H1 (cell line): ENCODE measurements at regions not wholly inside any gene's neighbourhood (a gene's known extent, or its start where the extent isn't known, plus 50 kb on each side); places are given as distances from the start of the nearest gene placed in this dataset.

ENCODE experiments used
- CTCF ChIA-PET: fragments of 300-600 bp; sonication (Branson Sonifier 250); formaldehyde crosslinking; loops from one replicate; lab custom pipeline; 2021; ENCODE audit not compliant: partially characterized antibody; lab: Charles Lee
- POLR2A ChIA-PET: fragments of 300-600 bp; sonication (Branson Sonifier 250); formaldehyde crosslinking; loops from one replicate; lab custom pipeline; 2021; ENCODE audit warnings: inconsistent platforms; ENCODE audit not compliant: partially characterized antibody; lab: Charles Lee
- DNase-seq, 2 experiments: peaks; one replicate each; pipeline versions ENCODE4 v3.0.0 to v3.0.0-alpha.2; 2010 to 2022; ENCODE audit warnings: low spot score in 2 of 2, low read depth in 1 of 2, mixed read lengths in 1 of 2
- FAIRE-seq: peaks from 2 replicates; lab custom pipeline; 2011; peaks lifted over from hg19 to GRCh38; lab: Jason Lieb, UNC
- H2AFZ ChIP-seq: 2 replicates; pipeline ENCODE4 v1.8.1; 2012; ENCODE audit warnings: low read length, inconsistent platforms
- H2AK5ac ChIP-seq: 2 replicates; pipeline ENCODE4 v1.6.1; 2013; ENCODE audit warnings: low read depth, low read length
- H2BK120ac ChIP-seq: replicated peaks from 2 replicates; pipeline ENCODE3; 2013; ENCODE audit warnings: low read depth, low read length, inconsistent platforms
- H2BK12ac ChIP-seq: 2 replicates; pipeline ENCODE4 v1.6.1; 2013; ENCODE audit warnings: low read depth, low read length
- H2BK15ac ChIP-seq: 2 replicates; pipeline ENCODE4 v1.6.1; 2013; ENCODE audit warnings: low read length
- H2BK20ac ChIP-seq: 2 replicates; pipeline ENCODE4 v1.6.1; 2013; ENCODE audit warnings: low read length
- H2BK5ac ChIP-seq: 2 replicates; pipeline ENCODE4 v1.6.1; 2013; ENCODE audit warnings: low read depth, low read length
- H3K14ac ChIP-seq: 2 replicates; pipeline ENCODE4 v1.6.1; 2013; ENCODE audit warnings: inconsistent platforms; ENCODE audit not compliant: insufficient read length
- H3K18ac ChIP-seq: 2 replicates; pipeline ENCODE4 v1.6.1; 2013; ENCODE audit warnings: low read length; ENCODE audit errors: extremely low read depth
- H3K23ac ChIP-seq: 2 replicates; pipeline ENCODE4 v1.6.1; 2013; ENCODE audit warnings: inconsistent platforms; ENCODE audit not compliant: insufficient read length
- H3K23me2 ChIP-seq: 2 replicates; pipeline ENCODE4 v1.6.1; 2013; ENCODE audit warnings: low read depth, low read length
- H3K27ac ChIP-seq: 2 replicates; pipeline ENCODE4 v1.6.1; 2011; ENCODE audit warnings: low read depth, low read length, inconsistent platforms
- H3K27me3 ChIP-seq, 4 experiments: replicated peaks in 1 of 4; 1 replicate in 1 of 4; 2 replicates in 3 of 4; pipeline versions ENCODE4 v1.6.1 to v1.8.1; 2011 to 2013; ENCODE audit warnings: low read length in 3 of 4, mild to moderate bottlenecking in 3 of 4, inconsistent platforms in 2 of 4, mixed read lengths in 2 of 4, moderate library complexity in 1 of 4; ENCODE audit not compliant: control insufficient read depth in 3 of 4, insufficient read depth in 3 of 4; ENCODE audit errors: extremely low read depth in 1 of 4
- H3K36me3 ChIP-seq, 4 experiments: 2 replicates each; pipeline versions ENCODE4 v1.6.1 to v1.8.1; 2011 to 2013; ENCODE audit warnings: mild to moderate bottlenecking in 4 of 4, low read length in 3 of 4, moderate library complexity in 2 of 4, control low read depth in 1 of 4, inconsistent platforms in 1 of 4; ENCODE audit not compliant: insufficient read depth in 4 of 4, control insufficient read depth in 2 of 4
- H3K4ac ChIP-seq: replicated peaks from 2 replicates; pipeline ENCODE3; 2013; ENCODE audit warnings: low read length, low read depth, mixed read lengths, inconsistent platforms; ENCODE audit not compliant: insufficient read length
- H3K4me1 ChIP-seq, 4 experiments: replicated peaks in 1 of 4; 1 replicate in 1 of 4; 2 replicates in 3 of 4; pipeline versions ENCODE4 v1.6.1 to v1.8.1; 2011 to 2013; ENCODE audit warnings: low read length in 3 of 4, inconsistent platforms in 2 of 4, mixed read lengths in 1 of 4; ENCODE audit not compliant: insufficient read depth in 4 of 4, control insufficient read depth in 3 of 4
- H3K4me2 ChIP-seq, 2 experiments: 2 replicates each; pipeline versions ENCODE4 v1.6.1 to v1.8.1; 2011 to 2013; ENCODE audit warnings: low read depth in 2 of 2, low read length in 2 of 2, control low read depth in 1 of 2, inconsistent platforms in 1 of 2, mild to moderate bottlenecking in 1 of 2; ENCODE audit not compliant: insufficient read depth in 1 of 2
- H3K4me3 ChIP-seq, 4 experiments: fragments of 200-600, 300-600 bp in 1 of 4; sonication (generic), shearing (Covaris generic), sonication (Bioruptor Twin) in 1 of 4; 2 replicates each; pipeline versions ENCODE4 v1.5.1 to v1.8.1; 2011 to 2016; ENCODE audit warnings: low read length in 4 of 4, low read depth in 3 of 4, control low read depth in 2 of 4, inconsistent platforms in 2 of 4, mild to moderate bottlenecking in 2 of 4, mixed read lengths in 1 of 4, moderate library complexity in 1 of 4; ENCODE audit not compliant: insufficient read depth in 2 of 4; ENCODE audit errors: extremely low read depth in 1 of 4
- H3K56ac ChIP-seq: replicated peaks from 2 replicates; pipeline ENCODE3; 2013; ENCODE audit warnings: low read depth, mild to moderate bottlenecking, mixed read lengths, low read length, inconsistent platforms; ENCODE audit not compliant: insufficient read length
- H3K79me1 ChIP-seq: 2 replicates; pipeline ENCODE4 v1.6.1; 2013; ENCODE audit warnings: low read depth, low read length, control low read depth
- H3K79me2 ChIP-seq, 2 experiments: 2 replicates each; pipeline versions ENCODE4 v1.6.1 to v1.8.1; 2012 to 2013; ENCODE audit warnings: low read length in 2 of 2, mild to moderate bottlenecking in 2 of 2, inconsistent platforms in 1 of 2; ENCODE audit not compliant: insufficient read depth in 2 of 2, control insufficient read depth in 1 of 2
- H3K9ac ChIP-seq, 4 experiments: replicated peaks in 1 of 4; 1 replicate in 1 of 4; 2 replicates in 3 of 4; pipeline versions ENCODE4 v1.6.1 to v1.8.1; 2011 to 2013; ENCODE audit warnings: low read depth in 3 of 4, low read length in 3 of 4, control low read depth in 2 of 4, mild to moderate bottlenecking in 2 of 4, moderate library complexity in 2 of 4, inconsistent platforms in 1 of 4; ENCODE audit errors: extremely low read depth in 1 of 4
- H3K9me3 ChIP-seq, 2 experiments: 2 replicates each; pipeline versions ENCODE4 v1.6.1 to v1.8.1; 2012 to 2013; ENCODE audit warnings: mild to moderate bottlenecking in 2 of 2, moderate library complexity in 2 of 2, control low read depth in 1 of 2, inconsistent platforms in 1 of 2, low read depth in 1 of 2, low read length in 1 of 2, mixed read lengths in 1 of 2; ENCODE audit not compliant: insufficient read depth in 2 of 2
- H4K20me1 ChIP-seq, 2 experiments: replicated peaks in 1 of 2; 2 replicates each; pipeline versions ENCODE3 to v1.8.1; 2011 to 2013; ENCODE audit warnings: inconsistent platforms in 2 of 2, low read length in 2 of 2, mild to moderate bottlenecking in 1 of 2; ENCODE audit not compliant: insufficient read depth in 2 of 2, control insufficient read depth in 1 of 2
- H4K5ac ChIP-seq: 2 replicates; pipeline ENCODE4 v1.6.1; 2013; ENCODE audit warnings: low read length, low read depth, mixed read lengths, inconsistent platforms; ENCODE audit not compliant: insufficient read length
- H4K8ac ChIP-seq: 2 replicates; pipeline ENCODE4 v1.8.0; 2013; ENCODE audit warnings: mild to moderate bottlenecking, moderate library complexity, low read length, inconsistent platforms; ENCODE audit not compliant: insufficient read depth; ENCODE audit errors: extremely low read depth
- H4K91ac ChIP-seq: replicated peaks from 2 replicates; pipeline ENCODE3; 2013; ENCODE audit warnings: low read length, mixed read lengths, inconsistent platforms; ENCODE audit not compliant: insufficient read length
- ATF2 ChIP-seq: IDR thresholded peaks from 2 replicates; pipeline ENCODE4 v1.6.1; 2012; ENCODE audit warnings: low read length, inconsistent platforms
- CHD1 ChIP-seq: IDR thresholded peaks from 2 replicates; pipeline ENCODE4 v1.6.1; 2012; ENCODE audit warnings: low read depth, low read length, improper control_type of control experiment
- CHD2 ChIP-seq: IDR thresholded peaks from 2 replicates; pipeline ENCODE4 v1.6.1; 2012; ENCODE audit warnings: low read length, improper control_type of control experiment
- CTBP2 ChIP-seq: IDR thresholded peaks from 2 replicates; pipeline ENCODE4 v1.7.0; 2011; ENCODE audit warnings: borderline replicate concordance, mild to moderate bottlenecking, moderate library complexity, mixed read lengths, low read length; ENCODE audit not compliant: insufficient read depth, insufficient read length
- GTF2F1 ChIP-seq: IDR thresholded peaks from 2 replicates; pipeline ENCODE4 v1.6.1; 2012; ENCODE audit warnings: low read depth, low read length, improper control_type of control experiment, borderline replicate concordance
- HDAC2 ChIP-seq, 2 experiments: fragments of 300-600 bp in 1 of 2; sonication (generic) in 1 of 2; IDR thresholded peaks; 2 replicates each; pipeline ENCODE4 v1.6.1; 2011 to 2012; ENCODE audit warnings: low read depth in 2 of 2, low read length in 2 of 2, mild to moderate bottlenecking in 2 of 2, moderate library complexity in 2 of 2, borderline replicate concordance in 1 of 2, inconsistent platforms in 1 of 2
- KDM4A ChIP-seq: IDR thresholded peaks from one replicate; pipeline ENCODE4 v1.7.1; 2012; ENCODE audit warnings: low read depth, mild to moderate bottlenecking, moderate library complexity, low read length, inconsistent platforms; ENCODE audit not compliant: severe bottlenecking
- POLR2A ChIP-seq, 2 experiments: IDR thresholded peaks; 1 replicate in 1 of 2; 2 replicates in 1 of 2; pipeline ENCODE4 v1.6.1; 2011; ENCODE audit warnings: low read depth in 2 of 2, low read length in 2 of 2, mild to moderate bottlenecking in 2 of 2; ENCODE audit errors: control extremely low read depth in 1 of 2
- POU5F1 ChIP-seq: IDR thresholded peaks from 2 replicates; pipeline ENCODE4 v1.6.1; 2011; ENCODE audit warnings: low read depth, mild to moderate bottlenecking, low read length, moderate library complexity
- SIN3A ChIP-seq, 2 experiments: IDR thresholded peaks in 1 of 2; conservative IDR thresholded peaks in 1 of 2; 2 replicates each; pipeline ENCODE4 v1.6.1; 2011 to 2012; ENCODE audit warnings: low read length in 2 of 2, improper control_type of control experiment in 1 of 2, low read depth in 1 of 2, mild to moderate bottlenecking in 1 of 2
- SRF ChIP-seq: IDR thresholded peaks from 2 replicates; pipeline ENCODE4 v1.6.1; 2011; ENCODE audit warnings: mild to moderate bottlenecking, low read depth, low read length, moderate library complexity
- TAF1 ChIP-seq: IDR thresholded peaks from 2 replicates; pipeline ENCODE4 v1.6.1; 2011; ENCODE audit warnings: mild to moderate bottlenecking, low read depth, low read length
- TBP ChIP-seq: IDR thresholded peaks from 2 replicates; pipeline ENCODE4 v1.6.1; 2011; ENCODE audit warnings: low read depth, low read length, improper control_type of control experiment
- ZNF274 ChIP-seq: IDR thresholded peaks from 2 replicates; pipeline ENCODE4 v1.7.0; 2012; ENCODE audit warnings: low read length, borderline replicate concordance; ENCODE audit errors: extremely low read depth
- WGBS, 2 experiments: shearing (Covaris generic) in 1 of 2; methylation state at CpG; one replicate each; pipeline versions ENCODE4 v1.1.6 to v1.1.7; 2013 to 2015; ENCODE audit warnings: low lambda C conversion rate in 2 of 2, mixed read lengths in 2 of 2, inconsistent platforms in 1 of 2, low coverage in 1 of 2, missing lambda C conversion rate in 1 of 2; ENCODE audit not compliant: insufficient replicate concordance in 2 of 2, insufficient coverage in 1 of 2, insufficient read length in 1 of 2; ENCODE audit errors: extremely low coverage in 1 of 2, missing lambda C conversion rate in 1 of 2; 5-methylcytosine and 5-hydroxymethylcytosine counted together

GRCh38 chr3:146702237-146702636, 97.1 kb upstream of the PLSCR5 start:
- H2BK15ac ChIP-seq: no peak overlapping the region
- no peaks in the 10 kb centered on the region for H3K36me3 ChIP-seq
- no peak overlapping the region for H3K27ac ChIP-seq
- H3K27me3 ChIP-seq: no peaks in the 10 kb centered on the region
- H3K18ac ChIP-seq: no peak overlapping the region
- H4K8ac ChIP-seq: no peak overlapping the region
- H3K56ac ChIP-seq: no peak overlapping the region
- H2BK20ac ChIP-seq: no peak overlapping the region
- no peak overlapping the region for H4K5ac ChIP-seq
- no peaks in the 10 kb centered on the region for H3K79me2 ChIP-seq
- ChIA-PET POLR2A (no interaction called here), CTCF (interaction anchor here (0.9 to 1.1 kb wide), 3 partner anchors 11 to 513 kb away, joined by 3 to 5 read pairs (median 3); no protein-coding TSS in a partner anchor)
- H4K20me1 ChIP-seq: no peaks in the 10 kb centered on the region
- H2BK120ac ChIP-seq: no peak overlapping the region
- H2AFZ ChIP-seq: no peak overlapping the region
- H3K9ac ChIP-seq: no peak overlapping the region
- no peak overlapping the region for H2BK12ac ChIP-seq
- no peaks in the 10 kb centered on the region for H3K79me1 ChIP-seq
- no peak for DNase-seq
- no peak for FAIRE-seq
- no peak overlapping the region for H2BK5ac ChIP-seq
- WGBS, 2 experiments: 88% methylated on average over 5 of the region's 5 CpGs; no CpG with 5 or more reads in 1 of the 2 experiments
- H3K9me3 ChIP-seq: no peaks in the 10 kb centered on the region
- H2AK5ac ChIP-seq: no peak overlapping the region
- no peak overlapping the region for H3K4me3 ChIP-seq
- no peak overlapping the region for H3K4me2 ChIP-seq
- H3K23ac ChIP-seq: no peak overlapping the region
- no peak overlapping the region for H3K4ac ChIP-seq
- H3K4me1 ChIP-seq: no peaks in the 10 kb centered on the region
- no peaks in the 10 kb centered on the region for H3K23me2 ChIP-seq
- H4K91ac ChIP-seq: no peak overlapping the region
- H3K14ac ChIP-seq: no peak overlapping the region
- no peak for TF ChIP-seq HDAC2 (IDR thresholded peaks at IDR 0.05; ENCODE audit: borderline replicate concordance in 1 of 2, low read depth in 2 of 2, low read length in 2 of 2)
- no peak for TF ChIP-seq ATF2
- no peak for TF ChIP-seq ZNF274
- TF ChIP-seq CTBP2: no peak
- no peak for TF ChIP-seq POLR2A (IDR thresholded peaks at IDR 0.05; ENCODE audit: control extremely low read depth in 1 of 2, low read depth in 2 of 2, low read length in 2 of 2)
- TF ChIP-seq POU5F1: no peak
- TF ChIP-seq KDM4A: no peak
- no peak for TF ChIP-seq TAF1
- no peak for TF ChIP-seq GTF2F1
- TF ChIP-seq SIN3A (conservative IDR thresholded peaks at IDR 0.05 in 1 of 2, IDR thresholded peaks at IDR 0.05 in 1 of 2; ENCODE audit: low read depth in 1 of 2, low read length in 2 of 2): no peak
- no peak for TF ChIP-seq TBP
- no peak for TF ChIP-seq CHD2
- no peak for TF ChIP-seq SRF
- no peak for TF ChIP-seq CHD1
